ENCODE measurements at regions not wholly inside any gene's neighbourhood (a gene's known extent, or its start where the extent isn't known, plus 50 kb on each side); places are given as distances from the start of the nearest gene placed in this dataset.

DNA sequence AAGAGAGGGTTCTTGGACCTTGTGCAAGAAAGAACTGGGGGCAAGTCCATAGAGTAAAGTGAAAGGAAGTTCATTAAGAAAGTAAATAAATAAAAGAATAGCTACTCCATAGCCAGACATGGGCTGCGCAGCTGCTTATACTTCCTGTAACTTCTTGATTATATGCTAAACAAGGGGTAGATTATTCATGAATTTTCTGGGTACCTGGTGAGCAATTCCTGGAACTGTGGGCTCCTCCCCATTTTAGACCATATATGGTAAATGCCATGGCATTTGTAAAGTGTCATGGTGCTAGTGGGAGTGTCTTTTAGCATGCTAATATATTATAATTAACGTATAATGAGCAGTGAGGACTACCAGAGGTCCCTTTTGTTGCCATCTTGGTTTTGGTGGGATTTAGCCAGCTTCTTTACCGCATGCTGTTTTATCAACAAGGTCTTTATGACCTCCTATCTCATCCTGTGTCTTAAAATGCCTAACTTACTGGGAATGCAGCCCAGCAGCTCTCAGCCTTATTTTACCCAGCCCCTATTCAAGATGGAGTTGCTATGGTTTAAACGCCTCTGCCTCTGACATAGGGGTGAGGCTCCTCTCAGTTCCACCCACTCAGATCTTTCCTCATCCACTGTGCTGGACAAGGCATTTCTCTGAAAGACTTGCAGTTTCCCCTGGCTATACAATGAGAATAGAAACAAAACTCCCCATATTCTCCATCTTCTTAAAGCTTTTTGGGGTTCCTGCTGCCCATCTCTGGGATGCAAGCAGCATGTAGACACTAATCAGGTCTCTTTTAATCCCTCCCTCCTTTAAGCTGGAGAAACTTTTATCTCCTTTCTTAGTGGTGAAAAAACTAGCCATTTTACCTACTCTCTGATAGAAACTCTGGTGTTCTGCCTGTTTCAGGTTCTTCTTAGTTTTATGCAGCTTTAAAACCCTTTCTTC is 91.2 kb downstream of the ARRDC3 start:
- TF ChIP-seq POLR2A (IDR thresholded peaks at IDR 0.05) (no peak), POLR2AphosphoS5 (IDR thresholded peaks at IDR 0.05) (no peak), EP300 (IDR thresholded peaks at IDR 0.05) (no peak)
